GM18858 (cell line): ENCODE measurements at regions not wholly inside any gene's neighbourhood (a gene's known extent, or its start where the extent isn't known, plus 50 kb on each side); places are given as distances from the start of the nearest gene placed in this dataset.
"Not testable (repeated sequence)": the region's sequence is repeated elsewhere in the genome, so short reads cannot be mapped to it uniquely, and the experiment has no call there.

ENCODE experiments used
- ATAC-seq: cut with Tn5 transposase; IDR thresholded peaks from one replicate; pipeline ENCODE4 v1.9.1; 2021; ENCODE audit not compliant: unreplicated experiment

- no peak for ATAC-seq
These were observed 636.9 kb downstream of the QKI start for GRCh38 chr6:164051427-164051826.

- no peak for ATAC-seq
These were observed 635.0 kb downstream of the QKI start for GRCh38 chr6:164049517-164049988.

GRCh38 chr6:164048840-164049516 is 634.5 kb downstream of the QKI start:
- no peak for ATAC-seq

- ATAC-seq: no peak
These were observed 630.6 kb downstream of the QKI start for GRCh38 chr6:164045082-164045481.

- ATAC-seq: not testable (repeated sequence)
These were observed 629.1 kb downstream of the QKI start for GRCh38 chr6:164043656-164044055.

- no peak for ATAC-seq
These were observed 627.7 kb downstream of the QKI start for GRCh38 chr6:164042212-164042611.

- ATAC-seq: no peak
These were observed 626.5 kb downstream of the QKI start for GRCh38 chr6:164040994-164041393.

- no peak for ATAC-seq
These were observed 625.4 kb downstream of the QKI start for GRCh38 chr6:164039954-164040375.

GRCh38 chr6:164037171-164037870 is 622.8 kb downstream of the QKI start:
- no peak for ATAC-seq

- ATAC-seq: no peak
These were observed 621.5 kb downstream of the QKI start for GRCh38 chr6:164035900-164036485.

GRCh38 chr6:164034602-164035140 is 620.2 kb downstream of the QKI start:
- no peak for ATAC-seq

GRCh38 chr6:164025180-164025579 is 610.7 kb downstream of the QKI start:
- ATAC-seq: no peak

- no peak for ATAC-seq
These were observed 609.0 kb downstream of the QKI start for GRCh38 chr6:164023535-164023934.

- no peak for ATAC-seq
These were observed 608.1 kb downstream of the QKI start for GRCh38 chr6:164022632-164023031.

- no peak for ATAC-seq
These were observed 607.2 kb downstream of the QKI start for GRCh38 chr6:164021589-164022250.

GRCh38 chr6:164020142-164020541 is 605.6 kb downstream of the QKI start:
- ATAC-seq: no peak

- no peak for ATAC-seq
These were observed 603.6 kb downstream of the QKI start for GRCh38 chr6:164018133-164018532.

- no peak for ATAC-seq
These were observed 601.5 kb downstream of the QKI start for GRCh38 chr6:164016056-164016455.

GRCh38 chr6:164015088-164015484 is 600.6 kb downstream of the QKI start:
- ATAC-seq: no peak

- ATAC-seq: no peak
These were observed 600.0 kb downstream of the QKI start for GRCh38 chr6:164014346-164015087.
